ENCODE measurements at regions not wholly inside any gene's neighbourhood (a gene's known extent, or its start where the extent isn't known, plus 50 kb on each side); places are given as distances from the start of the nearest gene placed in this dataset.

GRCh38 chr9:33645706-33646105, 121.7 kb downstream of the ANKRD18B start:
- Histone ChIP-seq H3F3A (ENCODE audit: low read length, unreplicated experiment) (no peaks in the 10 kb centered on the region), H3K4me1 (ENCODE audit: insufficient read depth, low read length) (no peaks in the 10 kb centered on the region), H3K4me2 (ENCODE audit: low read length) (no peak overlapping the region), H3K27me3 (ENCODE audit: low read length) (peaks cover 14% of the 10 kb centered on the region), H3K27ac (ENCODE audit: low read length) (no peak overlapping the region), H3K9me3 (ENCODE audit: low read length) (no peaks in the 10 kb centered on the region), H4K20me1 (ENCODE audit: low read length) (no peaks in the 10 kb centered on the region), H3K36me3 (ENCODE audit: low read depth, low read length) (no peaks in the 10 kb centered on the region), H2AFZ (ENCODE audit: low read length) (no peak overlapping the region), H3K4me3 (ENCODE audit: low read length) (no peak overlapping the region), H3K9ac (ENCODE audit: low read length) (no peak overlapping the region), H3K79me2 (ENCODE audit: low read length) (no peaks in the 10 kb centered on the region), H3K9me2 (replicated peaks; ENCODE audit: low read length) (no peaks in the 10 kb centered on the region)
- CTCF ChIA-PET, result no interaction called here
- no peak for ATAC-seq
- intact Hi-C loops (cut with micrococcal nuclease), result no loop called here
- TF ChIP-seq EZH2phosphoT487 (IDR thresholded peaks at IDR 0.05; ENCODE audit: borderline replicate concordance, low read length) (no peak), EZH2 (IDR thresholded peaks at IDR 0.05; ENCODE audit: low read length, unreplicated experiment) (no peak), CTCF (conservative IDR thresholded peaks at IDR 0.05; ENCODE audit: low read depth, low read length) (no peak; the same call in 1 of the 2 replicates)
- BruUV-seq (replicated peaks), result no TSS peak
- POLR2A ChIA-PET (ENCODE audit: unreplicated experiment), result no interaction called here
- DNase-seq, result no peak

GRCh38 chr9:33649463-33649862, 125.4 kb downstream of the ANKRD18B start:
- CTCF ChIA-PET, result interaction anchor here (0.5 to 0.6 kb wide), 2 partner anchors 25 to 268 kb away, joined by 3 read pairs; no protein-coding TSS in a partner anchor
- H3K4me3 ChIP-seq (ENCODE audit: low read length), result no peak overlapping the region
- no TSS peak for BruUV-seq (replicated peaks)

More at GRCh38 chr9:33649463-33649862, 125.4 kb downstream of the ANKRD18B start:
- intact Hi-C loops (cut with micrococcal nuclease), result no loop called here
- H2AFZ ChIP-seq (ENCODE audit: low read length), result no peak overlapping the region
- H3K4me2 ChIP-seq (ENCODE audit: low read length), result no peak overlapping the region
- DNase-seq (no peak), ATAC-seq (no peak)
- no peaks in the 10 kb centered on the region for H3K4me1 ChIP-seq (ENCODE audit: insufficient read depth, low read length)
- no peaks in the 10 kb centered on the region for H3K9me2 ChIP-seq (replicated peaks; ENCODE audit: low read length)
- POLR2A ChIA-PET (ENCODE audit: unreplicated experiment), result no interaction called here
- no peaks in the 10 kb centered on the region for H3K36me3 ChIP-seq (ENCODE audit: low read depth, low read length)
- H3K9ac ChIP-seq (ENCODE audit: low read length), result no peak overlapping the region
- no peaks in the 10 kb centered on the region for H3K9me3 ChIP-seq (ENCODE audit: low read length)
- peaks cover 21% of the 10 kb centered on the region for H3K27me3 ChIP-seq (ENCODE audit: low read length)
- H3K79me2 ChIP-seq (ENCODE audit: low read length), result no peaks in the 10 kb centered on the region
- no peak overlapping the region for H3K27ac ChIP-seq (ENCODE audit: low read length)
- H4K20me1 ChIP-seq (ENCODE audit: low read length), result no peaks in the 10 kb centered on the region
- H3F3A ChIP-seq (ENCODE audit: low read length, unreplicated experiment), result no peaks in the 10 kb centered on the region
- TF ChIP-seq EZH2 (IDR thresholded peaks at IDR 0.05; ENCODE audit: low read length, unreplicated experiment) (no peak), CTCF (conservative IDR thresholded peaks at IDR 0.05; ENCODE audit: low read depth, low read length) (no peak), EZH2phosphoT487 (IDR thresholded peaks at IDR 0.05; ENCODE audit: borderline replicate concordance, low read length) (no peak)
